Upper lobe of left lung (tissue), 6 donors: ENCODE measurements at regions not wholly inside any gene's neighbourhood (a gene's known extent, or its start where the extent isn't known, plus 50 kb on each side); places are given as distances from the start of the nearest gene placed in this dataset.

Experiments used
- ATAC-seq, 2 donors: fragments of 200-7000 bp; cut with Tn5 transposase; one replicate each; pipeline ENCODE4 v1.9.1; 2022; ENCODE audit warnings: mild to moderate bottlenecking in 2 of 2, moderate library complexity in 2 of 2; ENCODE audit not compliant: low FRiP score in 2 of 2
- DNase-seq, 2 donors: peaks; one replicate each; pipeline ENCODE4 v3.0.0-alpha.2; 2019 to 2020
- H3K27ac ChIP-seq, 4 donors: fragments of 200-600 bp; sonication (generic); one replicate each; pipeline ENCODE4 v1.5.1; 2016 to 2019
- H3K27me3 ChIP-seq, 4 donors: fragments of 200-600 bp; sonication (generic); one replicate each; pipeline ENCODE4 v1.5.1; 2017 to 2019
- H3K36me3 ChIP-seq, 4 donors: fragments of 200-600 bp; sonication (generic); one replicate each; pipeline ENCODE4 v1.5.1; 2016 to 2019
- H3K4me1 ChIP-seq, 4 donors: fragments of 200-600 bp; sonication (generic); one replicate each; pipeline ENCODE4 v1.5.1; 2018 to 2019
- H3K4me3 ChIP-seq, 4 donors: fragments of 200-600 bp; sonication (generic); one replicate each; pipeline ENCODE4 v1.5.1; 2017 to 2019; ENCODE audit warnings: mild to moderate bottlenecking in 2 of 4, moderate library complexity in 1 of 4
- H3K9me3 ChIP-seq, 4 donors: fragments of 200-600 bp; sonication (generic); one replicate each; pipeline ENCODE4 v1.5.1; 2018 to 2019
- CTCF ChIP-seq, 6 experiments: fragments of 450-650 bp in 4 of 6; fragments of 200-600 bp in 2 of 6; sonication (generic) in 2 of 6; IDR thresholded peaks; one replicate each; pipeline ENCODE4 v1.5.1; 2016 to 2019; ENCODE audit warnings: antibody characterized with exemption in 6 of 6
- EP300 ChIP-seq, 4 donors: sonication (generic); formaldehyde crosslinking; IDR thresholded peaks; one replicate each; pipeline ENCODE4 v1.5.1; 2017; ENCODE audit warnings: antibody characterized with exemption in 4 of 4, control low read depth in 2 of 4
- POLR2A ChIP-seq, 4 donors: fragments of 450-650 bp; IDR thresholded peaks; one replicate each; pipeline ENCODE4 v1.5.1; 2016 to 2017; ENCODE audit warnings: antibody characterized with exemption in 4 of 4, mild to moderate bottlenecking in 2 of 4
- POLR2AphosphoS5 ChIP-seq, 2 donors: sonication (generic); formaldehyde crosslinking; IDR thresholded peaks; one replicate each; pipeline ENCODE4 v1.5.1; 2017; ENCODE audit warnings: antibody characterized with exemption in 2 of 2
- WGBS, 2 donors: methylation state at CpG; one replicate each; pipeline ENCODE4 v1.1.5; 2017 to 2018; 5-methylcytosine and 5-hydroxymethylcytosine counted together
- donor health status: DM: no; HTN: no; CAD: no; lungs with moderate emphysema.
- donor health status: DM: no; HTN: yes; CAD: no; lungs with severe emphysema.

DNA sequence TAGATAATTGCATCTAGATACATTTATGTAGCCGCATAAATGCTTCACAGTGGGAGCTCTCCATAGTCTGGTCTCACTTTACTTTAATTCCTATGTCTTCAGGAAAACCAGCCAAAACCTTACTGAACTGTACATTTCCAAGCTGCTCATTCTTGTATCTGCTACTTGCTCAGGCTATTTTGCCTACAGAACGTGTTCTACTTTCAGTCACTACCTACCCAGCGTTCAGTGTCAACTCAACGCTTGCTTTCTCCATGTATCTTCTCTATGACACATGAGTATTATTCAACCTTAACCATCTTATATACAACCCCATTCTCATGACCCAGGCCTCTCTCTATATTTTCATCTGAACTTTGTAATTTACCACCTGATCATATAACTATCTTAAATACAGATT, 101.9 kb downstream of the KLF12 start:
- ATAC-seq, result no peak
- TF ChIP-seq POLR2AphosphoS5 (IDR thresholded peaks at IDR 0.05) (no peak), CTCF (IDR thresholded peaks at IDR 0.05) (no peak), EP300 (IDR thresholded peaks at IDR 0.05) (no peak), POLR2A (IDR thresholded peaks at IDR 0.05) (no peak)
- Histone ChIP-seq H3K4me3 (no peak overlapping the region), H3K4me1 (no peaks in the 10 kb centered on the region), H3K27me3 (no peaks in the 10 kb centered on the region), H3K9me3 (no peaks in the 10 kb centered on the region), H3K27ac (no peak overlapping the region), H3K36me3 (no peaks in the 10 kb centered on the region)
- DNase-seq, result no peak
- WGBS, 2 donors, result 94 to 96% methylated on average over 4 of the region's 4 CpGs

DNA sequence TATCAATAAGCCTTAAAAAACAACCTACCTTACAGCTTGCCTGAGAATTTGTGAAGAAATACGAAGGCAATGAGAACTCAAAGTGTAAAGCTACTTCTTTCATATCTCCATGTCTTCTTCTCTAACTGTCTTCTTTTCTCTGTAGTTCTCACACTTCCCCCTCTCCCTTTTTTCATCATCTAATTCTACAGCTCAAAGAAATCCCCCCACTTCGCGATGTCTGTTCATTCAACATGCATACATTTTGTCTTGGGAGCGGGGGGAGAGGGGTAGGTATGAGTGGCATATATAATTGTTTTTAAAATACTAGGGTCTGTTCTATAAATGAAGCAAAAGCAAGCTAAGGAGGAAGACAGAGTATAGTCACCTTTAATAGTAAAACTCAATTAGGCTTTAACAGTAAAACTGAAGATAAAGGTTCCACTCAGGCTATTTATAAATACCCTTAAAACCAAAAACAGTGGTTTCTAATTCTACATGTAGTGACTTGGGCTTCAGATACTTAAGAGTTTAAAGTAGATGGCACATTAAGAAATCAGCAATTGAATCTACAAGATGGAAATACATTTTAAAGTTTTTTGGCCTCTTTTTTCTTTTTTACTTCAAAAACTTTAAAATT, 106.9 kb downstream of the KLF12 start:
- H3K9me3 ChIP-seq, result no peaks in the 10 kb centered on the region
- no peak for TF ChIP-seq POLR2AphosphoS5 (IDR thresholded peaks at IDR 0.05)
- TF ChIP-seq POLR2A (IDR thresholded peaks at IDR 0.05), result no peak
- no peak for TF ChIP-seq EP300 (IDR thresholded peaks at IDR 0.05)
- TF ChIP-seq CTCF (IDR thresholded peaks at IDR 0.05), result no peak
- no peaks in the 10 kb centered on the region for H3K27me3 ChIP-seq
- no peak overlapping the region for H3K4me3 ChIP-seq
- DNase-seq (no peak), ATAC-seq (no peak)
- 81 to 84% methylated on average over 4 of the region's 4 CpGs for WGBS, 2 donors
- no peaks in the 10 kb centered on the region for H3K36me3 ChIP-seq
- no peaks in the 10 kb centered on the region for H3K4me1 ChIP-seq
- H3K27ac ChIP-seq, result no peak overlapping the region

DNA sequence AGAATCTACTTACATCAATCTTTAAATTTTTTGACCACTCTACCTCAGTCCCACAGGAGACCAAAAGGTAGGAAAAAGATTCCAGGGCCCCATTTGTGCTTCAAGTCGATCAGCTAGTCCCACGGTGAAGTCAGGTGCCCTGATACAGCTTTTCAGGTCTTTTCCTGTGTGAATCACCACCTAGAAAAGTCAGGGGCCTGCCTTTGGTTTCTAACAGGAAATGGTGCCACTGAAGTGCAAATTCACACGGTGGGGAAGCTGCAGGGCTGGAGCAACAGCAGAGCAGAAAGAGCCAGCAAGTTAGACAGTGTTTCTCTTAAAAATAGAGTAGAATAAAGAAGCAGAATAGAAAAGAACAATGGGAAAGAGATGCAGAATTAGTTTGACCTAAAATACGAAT, 107.5 kb downstream of the KLF12 start:
- Histone ChIP-seq H3K36me3 (no peaks in the 10 kb centered on the region), H3K9me3 (no peaks in the 10 kb centered on the region), H3K4me3 (no peak overlapping the region), H3K4me1 (no peaks in the 10 kb centered on the region), H3K27ac (no peak overlapping the region), H3K27me3 (no peaks in the 10 kb centered on the region)
- ATAC-seq, result no peak
- DNase-seq, result peak in 1 of 2 donors; percentile 27
- TF ChIP-seq EP300 (IDR thresholded peaks at IDR 0.05), result no peak
- no peak for TF ChIP-seq POLR2A (IDR thresholded peaks at IDR 0.05)
- no peak for TF ChIP-seq CTCF (IDR thresholded peaks at IDR 0.05)
- TF ChIP-seq POLR2AphosphoS5 (IDR thresholded peaks at IDR 0.05), result no peak
- WGBS, 2 donors, result 38 to 47% methylated on average over 4 of the region's 4 CpGs

DNA sequence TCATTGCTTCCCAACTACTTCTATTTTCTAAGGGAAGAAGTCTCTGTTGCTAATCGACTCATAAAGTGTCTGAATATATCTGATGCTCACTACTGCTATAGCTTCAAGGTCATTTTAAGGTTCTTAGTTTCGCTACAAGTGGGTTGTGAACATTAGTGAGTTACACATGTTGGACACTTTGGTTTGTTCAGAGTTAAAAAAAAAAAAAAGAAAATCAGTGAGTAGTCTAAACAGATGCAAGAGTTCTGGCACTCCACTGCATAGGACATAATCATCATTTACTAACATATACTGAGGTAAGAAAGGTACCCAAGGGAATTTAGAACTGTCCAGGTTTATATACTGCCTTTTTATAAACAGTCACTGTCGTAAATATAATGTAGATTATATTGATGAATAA, 108.8 kb downstream of the KLF12 start:
- no peak for ATAC-seq

More for the DNA sequence above, 108.8 kb downstream of the KLF12 start:
- TF ChIP-seq POLR2AphosphoS5 (IDR thresholded peaks at IDR 0.05) (no peak), POLR2A (IDR thresholded peaks at IDR 0.05) (no peak), CTCF (IDR thresholded peaks at IDR 0.05) (no peak), EP300 (IDR thresholded peaks at IDR 0.05) (no peak)
- Histone ChIP-seq H3K4me3 (no peak overlapping the region), H3K9me3 (no peaks in the 10 kb centered on the region), H3K27me3 (no peaks in the 10 kb centered on the region), H3K36me3 (no peaks in the 10 kb centered on the region), H3K27ac (no peak overlapping the region), H3K4me1 (no peaks in the 10 kb centered on the region)
- DNase-seq, result no peak
- 63 to 69% methylated on average over 3 of the region's 3 CpGs for WGBS, 2 donors
